ENCODE measurements at regions not wholly inside any gene's neighbourhood (a gene's known extent, or its start where the extent isn't known, plus 50 kb on each side); places are given as distances from the start of the nearest gene placed in this dataset.

DNA sequence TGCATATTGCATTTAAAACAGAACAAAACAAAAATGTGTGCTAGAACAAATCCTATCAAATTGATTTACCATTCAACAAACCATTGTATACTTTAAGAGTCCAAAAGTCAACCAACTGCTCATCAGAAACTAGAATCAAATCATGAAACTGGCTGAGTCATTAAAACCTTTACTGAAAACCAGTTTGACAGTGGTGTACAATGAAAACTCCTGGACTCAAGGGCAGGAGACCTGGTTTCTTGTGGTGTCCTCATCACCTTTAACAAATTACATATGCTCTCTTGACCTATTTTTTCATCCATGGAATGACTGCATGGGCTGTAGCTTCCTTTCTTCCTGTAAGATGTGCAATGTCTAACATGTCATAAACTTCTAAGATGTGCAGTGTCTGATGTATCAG, 315.3 kb upstream of the SLC30A5 start:
- TF ChIP-seq CTCF (IDR thresholded peaks at IDR 0.05) (no peak), EZH2 (IDR thresholded peaks at IDR 0.05) (no peak), EZH2phosphoT487 (IDR thresholded peaks at IDR 0.05) (no peak)

Measured in neural progenitor cell (in vitro differentiated cells).